GM19043 (cell line): ENCODE measurements at regions not wholly inside any gene's neighbourhood (a gene's known extent, or its start where the extent isn't known, plus 50 kb on each side); places are given as distances from the start of the nearest gene placed in this dataset.

Source experiments
- ATAC-seq: cut with Tn5 transposase; IDR thresholded peaks from one replicate; pipeline ENCODE4 v1.9.1; 2021; ENCODE audit warnings: low read depth; ENCODE audit not compliant: unreplicated experiment

GRCh38 chr7:41384418-41384817 is 318.5 kb downstream of the INHBA start:
- ATAC-seq, result no peak

DNA sequence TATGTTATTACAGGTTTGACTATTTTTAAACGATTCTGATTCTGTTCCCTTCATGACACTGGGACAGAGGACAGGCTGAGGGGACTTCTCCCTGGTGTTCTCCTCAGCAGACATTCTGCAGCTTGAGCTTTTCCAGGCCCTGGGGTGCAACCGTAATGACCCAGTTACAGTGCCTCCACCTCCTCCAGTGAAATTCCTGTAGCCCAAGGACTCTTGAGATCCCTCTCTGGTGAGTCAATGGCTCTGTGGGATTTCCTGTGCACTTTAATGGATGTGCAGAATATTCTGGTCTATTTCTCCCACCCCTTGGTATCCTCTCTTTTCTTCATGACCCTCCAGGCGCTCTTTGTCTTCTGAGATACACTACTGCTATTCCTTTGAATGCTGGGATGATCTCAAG is 319.3 kb downstream of the INHBA start:
- ATAC-seq, result no peak

DNA sequence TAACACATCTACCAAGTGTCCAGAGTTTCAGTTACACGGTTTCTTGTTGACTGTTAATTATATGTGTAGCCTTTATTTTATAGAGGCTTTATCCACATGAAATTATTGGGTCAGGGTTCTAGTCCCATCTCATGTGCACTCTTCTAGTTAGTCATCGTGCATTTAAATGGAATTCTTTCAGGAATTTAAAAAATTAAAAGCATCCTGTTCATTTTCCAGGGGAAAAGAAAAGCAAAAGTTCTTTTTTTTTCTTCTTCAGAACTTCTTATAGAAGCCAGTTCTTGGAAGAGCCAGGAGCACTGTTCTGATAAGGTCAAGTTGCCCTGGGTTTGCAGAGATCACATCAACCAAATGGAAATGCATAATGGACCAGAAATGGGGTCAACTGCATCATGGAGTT is 324.7 kb downstream of the INHBA start:
- no peak for ATAC-seq

- ATAC-seq, result no peak
Observed at GRCh38 chr7:41375582-41375981, 327.3 kb downstream of the INHBA start.

DNA sequence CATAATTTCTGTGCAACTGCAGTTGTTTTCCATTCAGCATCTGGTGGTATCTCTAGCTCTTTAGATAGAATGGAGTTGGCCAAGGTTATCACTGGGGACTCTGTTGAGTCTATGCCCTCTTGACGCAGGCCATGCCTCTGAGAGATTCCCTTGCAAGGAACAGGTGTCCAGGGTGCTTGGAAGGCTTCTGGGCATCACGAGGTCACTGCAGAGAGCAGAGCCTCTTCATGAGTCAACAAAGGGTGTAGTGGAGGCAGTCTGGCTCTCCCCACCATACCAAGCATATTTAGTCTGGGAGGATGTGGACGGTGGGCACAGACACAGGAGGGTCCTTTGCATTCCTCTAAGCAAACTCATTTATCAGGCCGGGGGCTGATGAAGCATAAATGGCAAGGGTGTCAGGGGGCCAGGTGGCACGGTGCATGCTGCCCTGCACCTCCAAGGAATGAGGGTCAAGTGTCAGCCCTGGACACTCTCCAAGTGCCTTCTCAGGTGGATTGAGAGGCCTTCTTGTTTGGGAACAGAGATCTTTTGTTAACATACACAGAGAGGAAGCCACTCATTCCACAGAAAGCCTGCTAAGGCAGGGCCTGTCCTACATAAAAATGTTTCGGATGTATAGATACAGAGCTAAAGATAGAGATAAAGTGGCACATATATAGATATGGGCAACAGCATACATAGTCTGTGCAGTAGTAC is 328.6 kb downstream of the INHBA start:
- no peak for ATAC-seq

GRCh38 chr7:41367967-41368882 is 334.7 kb downstream of the INHBA start:
- no peak for ATAC-seq

DNA sequence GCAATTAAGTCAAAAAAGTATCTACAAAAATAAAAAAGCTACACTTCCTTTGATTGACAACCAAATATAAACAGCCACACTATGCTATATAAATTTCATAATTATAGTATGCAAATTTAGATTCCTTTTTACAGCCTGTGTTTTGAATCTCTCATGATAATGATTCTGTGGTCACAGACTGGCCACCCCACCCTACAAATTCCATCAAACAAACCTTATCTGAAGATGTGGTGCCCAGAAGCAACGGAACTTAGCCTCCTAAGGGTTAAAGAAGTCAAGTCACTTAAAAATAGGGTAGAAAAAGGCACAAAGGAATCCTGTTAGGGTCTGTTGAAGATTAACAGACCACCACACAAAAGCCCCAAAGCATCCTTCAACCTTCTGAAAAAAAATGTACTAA is 351.8 kb downstream of the INHBA start:
- no peak for ATAC-seq

GRCh38 chr7:41346878-41347277 is 356.0 kb downstream of the INHBA start:
- no peak for ATAC-seq

GRCh38 chr7:41339913-41340676 is 362.8 kb downstream of the INHBA start:
- no peak for ATAC-seq

GRCh38 chr7:41336981-41337380 is 365.9 kb downstream of the INHBA start:
- no peak for ATAC-seq

- ATAC-seq, result no peak
Observed at GRCh38 chr7:41336455-41336952, 366.4 kb downstream of the INHBA start.

DNA sequence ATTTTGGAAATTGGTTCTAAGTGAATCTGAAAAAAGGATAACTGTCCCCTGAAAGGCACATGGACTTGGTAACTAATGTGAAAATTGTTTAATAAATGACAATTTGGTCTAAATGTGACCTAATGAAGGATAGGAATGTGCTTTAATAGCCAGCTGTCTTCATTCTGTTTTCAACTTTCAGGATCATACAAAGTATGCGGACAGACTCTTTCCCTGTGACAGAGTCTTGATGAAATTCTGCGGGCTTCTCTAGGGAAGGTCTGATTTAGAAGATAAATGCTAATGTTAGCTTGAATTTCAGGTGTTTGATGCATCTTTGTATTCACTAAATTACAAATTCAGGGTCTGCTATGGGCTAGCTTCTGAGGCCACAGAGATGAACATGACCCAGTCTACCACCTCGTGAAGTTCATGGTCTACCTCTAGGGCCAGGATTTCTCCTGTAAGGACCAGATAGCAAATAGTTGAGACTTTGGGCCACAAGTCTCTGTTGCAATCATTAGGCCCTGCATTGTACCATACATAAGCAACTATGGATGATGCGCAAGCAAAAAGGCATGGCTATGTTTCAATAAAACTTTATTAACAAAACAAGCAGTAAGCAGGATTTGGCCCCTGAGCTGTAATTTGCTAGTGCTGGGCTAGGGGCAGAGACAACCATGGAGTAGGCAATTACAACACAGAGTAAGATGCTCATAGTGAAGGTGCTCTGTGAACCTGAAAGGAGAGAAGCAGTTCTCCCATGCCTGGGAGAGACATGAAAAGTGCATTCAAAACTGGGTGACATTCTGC is 368.6 kb downstream of the INHBA start:
- no peak for ATAC-seq

DNA sequence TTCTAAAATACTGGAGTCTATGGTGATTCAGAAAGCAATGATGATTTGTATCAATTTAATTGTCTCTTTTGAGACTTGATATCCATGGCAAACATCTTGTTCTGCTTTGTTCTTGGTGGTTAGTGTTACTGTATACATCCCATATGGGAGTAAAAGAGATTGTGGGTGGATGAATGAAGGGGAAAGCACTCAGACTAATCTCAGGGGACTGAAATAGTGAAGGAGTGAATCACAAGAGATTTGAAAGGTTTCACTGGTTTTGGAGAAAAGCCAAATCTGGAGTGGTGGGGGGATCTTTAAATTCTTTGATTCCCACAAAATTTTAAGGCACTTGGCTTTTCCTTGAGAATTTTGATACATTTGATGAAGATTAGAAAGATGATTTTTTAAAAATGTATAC is 369.4 kb downstream of the INHBA start:
- no peak for ATAC-seq

DNA sequence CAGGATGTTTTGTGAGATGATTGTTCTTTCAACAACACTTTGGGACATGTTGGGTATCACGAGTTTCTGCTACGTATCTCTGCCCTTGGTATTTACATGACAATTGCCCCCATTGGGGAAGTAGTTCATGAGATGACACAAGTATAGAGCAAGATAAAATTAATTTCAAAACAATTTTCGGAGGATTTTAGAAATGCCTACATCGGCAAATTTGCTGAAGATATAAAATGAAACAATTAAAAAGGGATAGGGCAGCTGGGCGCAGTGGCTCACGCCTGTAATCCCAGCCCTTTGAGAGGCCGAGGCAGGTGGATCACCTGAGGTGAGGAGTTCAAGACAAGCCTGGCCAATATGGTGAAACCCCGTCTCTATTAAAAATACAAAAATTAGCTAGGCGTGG is 371.7 kb downstream of the INHBA start:
- no peak for ATAC-seq

- ATAC-seq, result no peak
Observed at GRCh38 chr7:41328544-41328943, 374.3 kb downstream of the INHBA start.

GRCh38 chr7:41328131-41328530 is 374.8 kb downstream of the INHBA start:
- ATAC-seq, result no peak

DNA sequence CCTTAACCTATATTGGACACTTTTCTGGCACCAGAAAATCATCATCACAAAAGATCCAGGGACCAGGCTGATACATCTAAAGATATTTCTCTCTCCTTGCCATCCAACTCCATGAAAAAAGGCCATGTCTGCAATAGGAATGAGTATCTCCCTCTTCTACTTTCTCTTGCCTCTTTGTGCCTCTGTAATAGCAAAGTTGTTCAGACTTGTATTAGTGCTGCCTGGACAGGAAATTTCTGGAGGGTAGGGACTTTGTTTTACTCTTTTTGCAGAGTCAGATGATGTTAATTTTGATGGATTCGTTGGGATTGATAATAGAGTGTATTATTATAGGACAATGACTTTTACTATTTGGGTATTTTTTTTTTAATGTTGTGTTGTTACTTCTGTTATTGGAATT is 376.3 kb downstream of the INHBA start:
- no peak for ATAC-seq

GRCh38 chr7:41323806-41324205 is 379.1 kb downstream of the INHBA start:
- ATAC-seq, result no peak

DNA sequence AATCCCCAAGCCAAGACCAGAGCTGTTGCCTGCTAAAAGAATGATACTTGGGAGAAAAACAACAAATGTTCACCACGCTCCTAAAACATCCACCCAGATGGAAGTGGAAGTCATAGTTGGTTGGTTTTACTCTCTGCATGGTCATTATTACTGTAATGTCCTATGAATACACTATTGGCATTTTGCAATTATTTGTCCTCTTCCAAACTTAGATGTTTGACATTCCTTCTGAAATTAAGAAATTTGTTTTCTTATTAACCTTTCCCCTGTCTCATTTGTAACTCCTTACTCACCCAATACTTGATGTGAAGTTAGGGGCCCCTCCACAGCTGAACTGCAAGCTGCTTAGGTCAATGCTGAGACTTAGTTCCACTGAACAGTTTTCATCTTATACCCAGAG is 383.3 kb downstream of the INHBA start:
- ATAC-seq, result no peak

- no peak for ATAC-seq
Observed at GRCh38 chr7:41316410-41316809, 386.5 kb downstream of the INHBA start.
